T-helper 2 cell treated with Interferon-gamma antibody and Interleukin-4, amounts not matched to agents 5 μg/mL and 100 μg/mL, for 36 hours (primary cell): ENCODE measurements at regions not wholly inside any gene's neighbourhood (a gene's known extent, or its start where the extent isn't known, plus 50 kb on each side); places are given as distances from the start of the nearest gene placed in this dataset.
"Not testable (repeated sequence)": the region's sequence is repeated elsewhere in the genome, so short reads cannot be mapped to it uniquely, and the experiment has no call there.

Experiments used
- DNase-seq: peaks from one replicate; pipeline ENCODE4 v3.0.0; 2021; ENCODE audit warnings: low spot score
- H3K27ac Mint-ChIP-seq: one replicate; pipeline ENCODE4 v1.8.0; 2021; ENCODE audit warnings: mild to moderate bottlenecking, mixed read lengths
- H3K27me3 Mint-ChIP-seq: one replicate; pipeline ENCODE4 v1.8.0; 2021; ENCODE audit warnings: low read depth, mixed read lengths
- H3K36me3 Mint-ChIP-seq: one replicate; pipeline ENCODE4 v1.8.0; 2021; ENCODE audit warnings: low read depth, mixed read lengths
- H3K4me1 Mint-ChIP-seq: one replicate; pipeline ENCODE4 v1.8.0; 2021; ENCODE audit warnings: low read depth, mixed read lengths
- H3K4me3 Mint-ChIP-seq: one replicate; pipeline ENCODE4 v1.8.0; 2022; ENCODE audit warnings: mild to moderate bottlenecking, moderate library complexity, mixed read lengths
- H3K9me3 Mint-ChIP-seq: one replicate; pipeline ENCODE4 v1.8.0; 2021; ENCODE audit warnings: mixed read lengths

GRCh38 chr21:25234857-25235801 is 372.2 kb downstream of the MRPL39 start:
- no peaks in the 10 kb centered on the region for H3K36me3 Mint-ChIP-seq
- peaks cover 6% of the 10 kb centered on the region for H3K4me1 Mint-ChIP-seq
- H3K27ac Mint-ChIP-seq = no peak overlapping the region
- H3K9me3 Mint-ChIP-seq = peaks cover 15% of the 10 kb centered on the region
- H3K4me3 Mint-ChIP-seq = no peak overlapping the region
- no peak for DNase-seq
- peaks cover 2% of the 10 kb centered on the region for H3K27me3 Mint-ChIP-seq

- Mint-ChIP-seq H3K27ac (no peak overlapping the region), H3K4me1 (no peaks in the 10 kb centered on the region), H3K4me3 (no peak overlapping the region), H3K36me3 (no peaks in the 10 kb centered on the region), H3K9me3 (peaks cover 9% of the 10 kb centered on the region), H3K27me3 (no peaks in the 10 kb centered on the region)
- DNase-seq = no peak
Measured at GRCh38 chr21:25220954-25221353, 386.3 kb downstream of the MRPL39 start.

DNA sequence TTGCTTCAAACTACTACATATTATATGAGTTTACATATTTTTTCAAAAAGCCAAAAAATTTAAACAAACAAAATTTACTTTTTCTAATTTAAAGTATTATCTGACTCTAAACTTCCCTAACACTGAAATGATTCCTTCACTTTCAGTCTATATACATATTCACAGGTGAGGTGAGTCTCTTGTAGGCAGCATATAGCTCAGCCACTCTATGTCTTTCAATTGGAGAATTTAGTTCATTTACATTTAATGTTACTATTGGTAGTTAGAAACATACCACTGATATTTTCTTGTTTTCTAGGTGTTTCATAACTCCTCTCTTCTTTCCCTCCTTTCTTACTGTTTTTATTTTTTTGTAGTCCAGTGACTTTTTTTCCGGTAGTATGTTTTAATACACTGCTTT is 387.1 kb downstream of the MRPL39 start:
- DNase-seq = no peak
- Mint-ChIP-seq H3K36me3 (no peaks in the 10 kb centered on the region), H3K27me3 (no peaks in the 10 kb centered on the region), H3K4me3 (no peak overlapping the region), H3K9me3 (peaks cover 9% of the 10 kb centered on the region), H3K4me1 (no peaks in the 10 kb centered on the region), H3K27ac (no peak overlapping the region)

- Mint-ChIP-seq H3K27ac (no peak overlapping the region), H3K9me3 (peaks cover 1% of the 10 kb centered on the region), H3K4me3 (no peak overlapping the region), H3K36me3 (no peaks in the 10 kb centered on the region), H3K27me3 (no peaks in the 10 kb centered on the region), H3K4me1 (no peaks in the 10 kb centered on the region)
- no peak for DNase-seq
Measured at GRCh38 chr21:25215698-25216384, 391.4 kb downstream of the MRPL39 start.

DNA sequence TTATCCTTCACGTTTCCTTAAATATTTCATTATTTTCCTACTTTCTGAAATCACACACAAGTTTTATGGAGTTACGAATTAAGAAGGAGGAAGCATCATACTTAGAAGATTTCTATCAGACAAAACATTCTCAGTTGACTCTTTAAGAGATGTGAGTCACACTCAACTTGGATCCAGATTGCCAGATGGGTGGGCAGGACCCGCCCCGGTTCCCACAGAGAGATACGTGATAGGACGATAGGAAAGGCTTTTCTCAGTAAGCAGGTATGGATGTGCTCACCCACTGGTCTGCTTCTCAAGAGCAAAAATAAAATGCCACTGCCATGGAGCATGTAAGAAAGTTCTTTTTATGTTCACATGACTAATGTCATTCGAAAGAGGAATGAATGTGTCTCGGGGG is 392.6 kb downstream of the MRPL39 start:
- no peaks in the 10 kb centered on the region for H3K9me3 Mint-ChIP-seq
- no peaks in the 10 kb centered on the region for H3K27me3 Mint-ChIP-seq
- no peak overlapping the region for H3K4me3 Mint-ChIP-seq

DNA sequence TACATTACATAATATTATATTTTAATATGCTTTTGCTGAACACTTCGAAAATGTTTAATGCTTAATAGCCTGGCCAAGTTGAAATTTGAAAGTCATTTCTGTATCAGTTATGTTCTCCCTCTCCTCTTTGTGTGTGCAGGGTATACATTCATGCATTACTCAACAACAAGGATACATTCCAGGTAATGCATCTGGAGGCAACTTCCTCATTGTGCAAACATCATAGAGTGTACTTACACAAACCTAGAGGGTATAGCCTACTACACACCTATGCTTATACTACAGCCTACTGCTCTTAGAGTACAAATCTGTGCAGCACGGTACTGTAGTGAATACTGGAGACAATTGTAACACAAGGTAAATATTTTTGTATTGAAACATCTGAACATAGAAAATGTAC is 407.3 kb downstream of the MRPL39 start:
- no peak overlapping the region for H3K27ac Mint-ChIP-seq
- H3K27me3 Mint-ChIP-seq = no peaks in the 10 kb centered on the region
- DNase-seq = no peak
- H3K4me3 Mint-ChIP-seq = no peak overlapping the region
- no peaks in the 10 kb centered on the region for H3K9me3 Mint-ChIP-seq
- H3K36me3 Mint-ChIP-seq = no peaks in the 10 kb centered on the region
- no peaks in the 10 kb centered on the region for H3K4me1 Mint-ChIP-seq

More for the DNA sequence above, 392.6 kb downstream of the MRPL39 start:
- Mint-ChIP-seq H3K4me1 (no peaks in the 10 kb centered on the region), H3K27ac (no peak overlapping the region), H3K36me3 (no peaks in the 10 kb centered on the region)
- DNase-seq = no peak

DNA sequence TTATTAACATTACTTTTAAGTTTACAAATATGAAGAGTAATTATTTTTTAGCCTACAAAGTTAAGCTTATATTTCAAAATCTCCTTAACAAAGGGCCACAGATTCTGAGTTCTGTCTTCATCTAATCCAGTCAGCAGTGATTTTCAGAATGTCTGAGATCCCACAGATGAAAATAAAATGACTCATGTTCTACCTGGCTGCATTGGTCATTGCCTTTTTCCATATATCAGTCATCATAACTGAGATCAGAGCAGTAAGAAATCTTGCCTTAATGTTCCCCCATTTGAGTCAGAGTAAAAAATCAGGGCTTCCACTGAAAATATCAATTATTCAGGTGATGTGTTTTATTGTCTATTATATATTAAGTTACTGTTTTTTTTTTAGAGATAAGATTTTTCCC is 416.1 kb downstream of the MRPL39 start:
- Mint-ChIP-seq H3K4me1 (no peaks in the 10 kb centered on the region), H3K4me3 (no peak overlapping the region), H3K36me3 (no peaks in the 10 kb centered on the region), H3K27me3 (no peaks in the 10 kb centered on the region), H3K9me3 (no peaks in the 10 kb centered on the region), H3K27ac (no peak overlapping the region)
- no peak for DNase-seq

DNA sequence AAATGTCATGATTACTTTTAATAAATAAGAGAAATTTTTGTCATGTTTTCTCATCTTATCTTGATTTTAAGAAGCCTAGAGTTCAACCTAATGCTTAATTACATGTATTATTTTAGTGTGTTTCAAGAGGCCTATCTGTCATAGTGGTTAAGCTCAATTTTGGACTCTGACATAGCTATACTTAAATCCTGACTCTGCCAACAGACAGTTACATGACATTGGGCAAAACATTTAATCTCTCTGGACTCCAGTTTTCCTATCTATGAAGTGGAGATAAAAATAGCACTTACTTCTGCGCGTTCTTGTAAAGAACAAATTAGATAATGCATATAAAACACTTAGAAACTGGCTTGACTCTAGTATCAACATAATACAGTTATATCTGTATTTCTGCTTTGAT is 417.8 kb downstream of the MRPL39 start:
- Mint-ChIP-seq H3K27ac (no peak overlapping the region), H3K4me3 (no peak overlapping the region), H3K9me3 (no peaks in the 10 kb centered on the region), H3K4me1 (no peaks in the 10 kb centered on the region), H3K36me3 (no peaks in the 10 kb centered on the region), H3K27me3 (no peaks in the 10 kb centered on the region)
- no peak for DNase-seq

DNA sequence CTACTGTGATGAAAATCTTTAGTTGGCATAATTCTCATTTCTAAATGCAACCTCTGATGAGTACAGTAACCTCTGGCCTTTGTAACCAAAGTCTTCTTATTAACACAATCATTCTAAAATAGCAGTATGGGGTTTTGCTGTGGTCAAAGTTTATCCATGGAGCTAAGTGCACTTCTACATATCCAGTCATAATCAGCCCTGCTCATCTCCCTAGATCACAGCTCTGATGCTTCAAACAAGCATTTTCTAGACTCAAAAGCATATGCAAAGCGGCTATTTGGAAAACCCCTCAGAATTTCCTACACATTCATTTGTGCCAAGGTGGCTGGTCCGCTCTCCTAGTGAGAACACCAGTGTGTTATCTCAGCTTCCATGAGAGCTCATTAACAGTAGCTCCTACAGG is 418.6 kb downstream of the MRPL39 start:
- H3K4me1 Mint-ChIP-seq = no peaks in the 10 kb centered on the region
- no peak overlapping the region for H3K27ac Mint-ChIP-seq
- H3K9me3 Mint-ChIP-seq = no peaks in the 10 kb centered on the region
- no peak for DNase-seq
- no peaks in the 10 kb centered on the region for H3K27me3 Mint-ChIP-seq
- no peak overlapping the region for H3K4me3 Mint-ChIP-seq
- no peaks in the 10 kb centered on the region for H3K36me3 Mint-ChIP-seq

DNA sequence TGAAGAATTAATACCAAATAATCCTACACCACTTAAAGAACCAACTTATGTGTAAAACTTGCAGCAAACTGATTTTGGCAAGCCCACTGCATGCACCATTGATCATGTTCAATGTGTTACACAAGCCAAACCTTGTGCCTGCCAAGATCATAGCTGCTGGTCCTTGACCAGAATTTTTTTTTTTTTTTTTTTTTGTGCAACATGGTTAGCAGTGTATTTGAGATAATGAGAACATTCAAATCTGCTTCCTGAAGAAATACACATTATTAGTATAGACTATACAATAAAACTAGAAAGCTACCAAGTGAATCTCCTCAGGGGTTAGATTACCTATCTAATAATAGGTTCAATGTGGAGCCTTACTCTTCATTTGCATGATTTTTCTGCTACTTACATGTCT is 421.0 kb downstream of the MRPL39 start:
- Mint-ChIP-seq H3K9me3 (no peaks in the 10 kb centered on the region), H3K4me3 (no peak overlapping the region)

GRCh38 chr21:25183577-25183976 is 423.7 kb downstream of the MRPL39 start:
- no peaks in the 10 kb centered on the region for H3K4me1 Mint-ChIP-seq
- no peak overlapping the region for H3K27ac Mint-ChIP-seq
- H3K9me3 Mint-ChIP-seq = no peaks in the 10 kb centered on the region
- no peaks in the 10 kb centered on the region for H3K27me3 Mint-ChIP-seq
- no peaks in the 10 kb centered on the region for H3K36me3 Mint-ChIP-seq
- DNase-seq = no peak
- no peak overlapping the region for H3K4me3 Mint-ChIP-seq

More for the DNA sequence above, 421.0 kb downstream of the MRPL39 start:
- no peaks in the 10 kb centered on the region for H3K36me3 Mint-ChIP-seq
- H3K27me3 Mint-ChIP-seq = no peaks in the 10 kb centered on the region
- DNase-seq = no peak
- H3K4me1 Mint-ChIP-seq = no peaks in the 10 kb centered on the region
- no peak overlapping the region for H3K27ac Mint-ChIP-seq

DNA sequence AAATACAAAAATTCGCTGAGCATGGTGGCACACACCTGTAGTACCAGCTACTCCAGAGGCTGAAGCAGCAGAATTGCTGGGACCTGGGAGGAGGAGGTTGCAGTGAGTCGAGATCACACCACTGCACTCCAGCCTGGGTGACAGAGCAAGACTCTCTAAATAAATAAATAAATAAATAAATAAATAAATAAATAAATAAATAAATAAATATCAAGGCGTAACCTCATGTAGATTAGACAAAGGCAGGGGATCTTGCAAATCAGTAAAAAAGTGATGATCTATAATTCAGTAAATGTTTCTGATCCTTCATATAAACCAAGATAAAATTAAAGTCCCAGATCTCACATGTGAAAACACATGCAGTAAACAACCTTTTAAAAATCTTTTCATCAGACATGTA is 425.6 kb downstream of the MRPL39 start:
- H3K27me3 Mint-ChIP-seq, H3K27ac Mint-ChIP-seq, H3K4me3 Mint-ChIP-seq, H3K4me1 Mint-ChIP-seq, DNase-seq, H3K36me3 Mint-ChIP-seq, H3K9me3 Mint-ChIP-seq: not testable (repeated sequence)

DNA sequence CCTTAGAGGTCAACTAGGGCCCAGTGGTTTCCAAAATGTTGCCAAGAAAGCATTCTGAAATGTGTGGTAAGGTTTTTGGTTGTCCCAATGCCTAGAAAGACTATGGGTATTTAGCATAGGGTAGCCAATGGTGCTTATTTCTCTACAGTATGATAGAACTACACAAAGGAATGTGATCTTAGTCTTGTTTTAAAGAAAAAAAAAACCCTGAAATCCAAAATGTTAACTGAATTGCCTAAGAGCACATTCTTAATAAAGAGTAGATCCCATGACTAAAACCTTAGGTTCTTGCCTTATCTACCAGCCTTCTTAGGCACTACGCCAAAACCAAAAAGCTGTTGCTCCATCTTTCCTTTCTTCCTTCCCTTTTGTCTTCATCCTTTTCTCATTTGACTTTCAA is 428.2 kb downstream of the MRPL39 start:
- no peaks in the 10 kb centered on the region for H3K9me3 Mint-ChIP-seq
- no peaks in the 10 kb centered on the region for H3K27me3 Mint-ChIP-seq
- no peak overlapping the region for H3K27ac Mint-ChIP-seq
- H3K4me3 Mint-ChIP-seq = no peak overlapping the region
- no peaks in the 10 kb centered on the region for H3K4me1 Mint-ChIP-seq
- no peaks in the 10 kb centered on the region for H3K36me3 Mint-ChIP-seq
- no peak for DNase-seq

- H3K4me1 Mint-ChIP-seq = no peaks in the 10 kb centered on the region
Measured at GRCh38 chr21:25176637-25177412, 430.5 kb downstream of the MRPL39 start.

More at GRCh38 chr21:25176637-25177412, 430.5 kb downstream of the MRPL39 start:
- DNase-seq = no peak
- Mint-ChIP-seq H3K9me3 (no peaks in the 10 kb centered on the region), H3K27ac (no peak overlapping the region), H3K36me3 (no peaks in the 10 kb centered on the region), H3K27me3 (no peaks in the 10 kb centered on the region), H3K4me3 (no peak overlapping the region)
